Fibroblast of lung (primary cell): ENCODE measurements at regions not wholly inside any gene's neighbourhood (a gene's known extent, or its start where the extent isn't known, plus 50 kb on each side); places are given as distances from the start of the nearest gene placed in this dataset.

Experiments used
- DNase-seq, 2 donors: peaks; one replicate each; pipeline versions ENCODE4 v3.0.0 to v3.0.0-alpha.2; 2010; ENCODE audit warnings: low read depth in 2 of 2
- H2AFZ ChIP-seq: 2 replicates; pipeline ENCODE4 v1.5.1; 2012; ENCODE audit warnings: low read length, control low read depth, inconsistent platforms
- H3K27ac ChIP-seq: 2 replicates; pipeline ENCODE4 v1.5.1; 2011; ENCODE audit warnings: low read length, control low read depth; ENCODE audit not compliant: insufficient read depth
- H3K27me3 ChIP-seq: 2 replicates; pipeline ENCODE4 v1.5.1; 2011; ENCODE audit warnings: mild to moderate bottlenecking, low read length; ENCODE audit not compliant: control insufficient read depth, insufficient read depth
- H3K36me3 ChIP-seq: 2 replicates; pipeline ENCODE4 v1.5.1; 2011; ENCODE audit warnings: low read length; ENCODE audit not compliant: control insufficient read depth, insufficient read depth
- H3K4me1 ChIP-seq: 2 replicates; pipeline ENCODE4 v1.5.1; 2011; ENCODE audit warnings: low read length; ENCODE audit not compliant: control insufficient read depth, insufficient read depth; ENCODE audit errors: extremely low read depth
- H3K4me2 ChIP-seq: 2 replicates; pipeline ENCODE4 v1.5.1; 2011; ENCODE audit warnings: low read length, control low read depth; ENCODE audit not compliant: insufficient read depth; ENCODE audit errors: extremely low read depth
- H3K4me3 ChIP-seq, 4 experiments: fragments of 200-600 bp in 1 of 4; sonication (generic) in 1 of 4; replicated peaks in 1 of 4; 2 replicates each; pipeline ENCODE4 v1.5.1; 2011 to 2016; ENCODE audit warnings: low read length in 4 of 4, low read depth in 3 of 4, mild to moderate bottlenecking in 3 of 4, control low read depth in 2 of 4, inconsistent platforms in 1 of 4, mixed read lengths in 1 of 4; ENCODE audit not compliant: insufficient read depth in 1 of 4; ENCODE audit errors: control extremely low read depth in 1 of 4
- H3K79me2 ChIP-seq: 2 replicates; pipeline ENCODE4 v1.5.1; 2012; ENCODE audit warnings: mild to moderate bottlenecking, low read length, inconsistent platforms; ENCODE audit not compliant: control insufficient read depth, insufficient read depth
- H3K9ac ChIP-seq: 2 replicates; pipeline ENCODE4 v1.5.1; 2011; ENCODE audit warnings: mild to moderate bottlenecking, low read length, control low read depth; ENCODE audit not compliant: insufficient read depth
- H3K9me3 ChIP-seq: 2 replicates; pipeline ENCODE4 v1.5.1; 2012; ENCODE audit warnings: low read depth, low read length; ENCODE audit not compliant: control insufficient read depth, insufficient read depth
- H4K20me1 ChIP-seq: 2 replicates; pipeline ENCODE4 v1.5.1; 2011; ENCODE audit warnings: low read length; ENCODE audit not compliant: control insufficient read depth, insufficient read depth; ENCODE audit errors: extremely low read depth
- CTCF ChIP-seq, 2 donors: IDR thresholded peaks in 1 of 2; conservative IDR thresholded peaks in 1 of 2; 1 replicate in 1 of 2; 2 replicates in 1 of 2; pipeline ENCODE4 v1.5.1; 2011 to 2012; ENCODE audit warnings: low read length in 2 of 2, control low read depth in 1 of 2, inconsistent platforms in 1 of 2, low read depth in 1 of 2, mild to moderate bottlenecking in 1 of 2
- EZH2 ChIP-seq: IDR thresholded peaks from 2 replicates; pipeline ENCODE4 v1.5.1; 2012; ENCODE audit warnings: low read length, control low read depth, mild to moderate bottlenecking; ENCODE audit errors: missing control alignments

- Histone ChIP-seq H3K36me3 (no peaks in the 10 kb centered on the region), H3K4me2 (no peak overlapping the region), H3K79me2 (no peaks in the 10 kb centered on the region), H3K9me3 (no peaks in the 10 kb centered on the region), H3K27ac (no peak overlapping the region), H2AFZ (no peak overlapping the region), H3K4me1 (no peaks in the 10 kb centered on the region), H3K4me3 (no peak overlapping the region), H3K27me3 (no peaks in the 10 kb centered on the region), H4K20me1 (no peaks in the 10 kb centered on the region), H3K9ac (no peak overlapping the region)
- TF ChIP-seq CTCF (conservative IDR thresholded peaks at IDR 0.05 in 1 of 2, IDR thresholded peaks at IDR 0.05 in 1 of 2; ENCODE audit: low read depth in 1 of 2, low read length in 2 of 2), result no peak
- no peak for TF ChIP-seq EZH2
- DNase-seq, result no peak
Measured at GRCh38 chr14:30786701-30787100, 87.7 kb upstream of the COCH start.

- no peaks in the 10 kb centered on the region for H3K79me2 ChIP-seq
- no peak overlapping the region for H3K4me2 ChIP-seq
- TF ChIP-seq CTCF (conservative IDR thresholded peaks at IDR 0.05 in 1 of 2, IDR thresholded peaks at IDR 0.05 in 1 of 2; ENCODE audit: low read depth in 1 of 2, low read length in 2 of 2) (no peak), EZH2 (no peak)
- H3K4me1 ChIP-seq, result no peaks in the 10 kb centered on the region
- no peak overlapping the region for H3K27ac ChIP-seq
- no peaks in the 10 kb centered on the region for H3K36me3 ChIP-seq
- H3K27me3 ChIP-seq, result no peaks in the 10 kb centered on the region
- H2AFZ ChIP-seq, result no peak overlapping the region
- H3K9me3 ChIP-seq, result no peaks in the 10 kb centered on the region
- no peaks in the 10 kb centered on the region for H4K20me1 ChIP-seq
- peak in 1 of 2 donors; percentile 2 for DNase-seq
- no peak overlapping the region for H3K4me3 ChIP-seq
- no peak overlapping the region for H3K9ac ChIP-seq
Measured at GRCh38 chr14:30790827-30791226, 83.5 kb upstream of the COCH start.

GRCh38 chr14:30791522-30792351, 82.6 kb upstream of the COCH start:
- no peaks in the 10 kb centered on the region for H3K36me3 ChIP-seq
- no peak for DNase-seq
- TF ChIP-seq CTCF (conservative IDR thresholded peaks at IDR 0.05 in 1 of 2, IDR thresholded peaks at IDR 0.05 in 1 of 2; ENCODE audit: low read depth in 1 of 2, low read length in 2 of 2) (no peak), EZH2 (no peak)

More at GRCh38 chr14:30791522-30792351, 82.6 kb upstream of the COCH start:
- Histone ChIP-seq H4K20me1 (no peaks in the 10 kb centered on the region), H2AFZ (no peak overlapping the region), H3K79me2 (no peaks in the 10 kb centered on the region), H3K27me3 (no peaks in the 10 kb centered on the region), H3K9ac (no peak overlapping the region), H3K9me3 (no peaks in the 10 kb centered on the region), H3K4me3 (no peak overlapping the region), H3K4me2 (no peak overlapping the region), H3K27ac (no peak overlapping the region), H3K4me1 (no peaks in the 10 kb centered on the region)
